Panc1 (cell line): ENCODE measurements at regions not wholly inside any gene's neighbourhood (a gene's known extent, or its start where the extent isn't known, plus 50 kb on each side); places are given as distances from the start of the nearest gene placed in this dataset.

ENCODE experiments used
- POLR2AphosphoS5 ChIP-seq: IDR thresholded peaks from 2 replicates; pipeline ENCODE4 v1.6.1; 2012; ENCODE audit warnings: mild to moderate bottlenecking, low read depth, low read length, moderate library complexity
- SIN3A ChIP-seq: IDR thresholded peaks from 2 replicates; pipeline ENCODE4 v1.6.1; 2012; ENCODE audit warnings: low read depth, mild to moderate bottlenecking, low read length, moderate library complexity, borderline replicate concordance; ENCODE audit not compliant: insufficient read depth
- TF ChIP-seq, protein P1 (sequence below): fragments of 450-650 bp; IDR thresholded peaks from 2 replicates; pipeline ENCODE4 v1.5.1; 2017; ENCODE audit warnings: mild to moderate bottlenecking

DNA sequence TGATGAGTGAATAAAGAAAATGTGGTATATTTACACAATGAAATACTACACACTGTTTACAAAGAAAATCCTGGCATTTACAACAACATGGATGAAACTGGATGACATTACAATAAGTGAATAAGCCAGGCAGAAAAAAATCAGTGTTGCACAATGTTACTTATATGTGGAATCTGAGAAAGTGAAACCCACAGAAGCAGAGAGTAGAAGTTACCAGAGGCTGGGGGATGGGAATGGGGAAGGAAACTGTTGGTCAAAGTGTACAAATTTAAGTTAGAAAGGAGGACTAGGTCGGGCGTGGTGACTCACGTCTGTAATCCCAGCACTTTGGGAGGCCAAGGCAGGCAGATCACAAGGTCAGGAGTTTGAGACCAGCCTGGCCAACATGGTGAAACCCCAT lies 538.5 kb upstream of the MKI67 start:
- TF ChIP-seq, protein P1, sequence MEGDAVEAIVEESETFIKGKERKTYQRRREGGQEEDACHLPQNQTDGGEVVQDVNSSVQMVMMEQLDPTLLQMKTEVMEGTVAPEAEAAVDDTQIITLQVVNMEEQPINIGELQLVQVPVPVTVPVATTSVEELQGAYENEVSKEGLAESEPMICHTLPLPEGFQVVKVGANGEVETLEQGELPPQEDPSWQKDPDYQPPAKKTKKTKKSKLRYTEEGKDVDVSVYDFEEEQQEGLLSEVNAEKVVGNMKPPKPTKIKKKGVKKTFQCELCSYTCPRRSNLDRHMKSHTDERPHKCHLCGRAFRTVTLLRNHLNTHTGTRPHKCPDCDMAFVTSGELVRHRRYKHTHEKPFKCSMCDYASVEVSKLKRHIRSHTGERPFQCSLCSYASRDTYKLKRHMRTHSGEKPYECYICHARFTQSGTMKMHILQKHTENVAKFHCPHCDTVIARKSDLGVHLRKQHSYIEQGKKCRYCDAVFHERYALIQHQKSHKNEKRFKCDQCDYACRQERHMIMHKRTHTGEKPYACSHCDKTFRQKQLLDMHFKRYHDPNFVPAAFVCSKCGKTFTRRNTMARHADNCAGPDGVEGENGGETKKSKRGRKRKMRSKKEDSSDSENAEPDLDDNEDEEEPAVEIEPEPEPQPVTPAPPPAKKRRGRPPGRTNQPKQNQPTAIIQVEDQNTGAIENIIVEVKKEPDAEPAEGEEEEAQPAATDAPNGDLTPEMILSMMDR, result no peak
- TF ChIP-seq POLR2AphosphoS5, result no peak
- TF ChIP-seq SIN3A, result no peak
